ENCODE measurements at regions not wholly inside any gene's neighbourhood (a gene's known extent, or its start where the extent isn't known, plus 50 kb on each side); places are given as distances from the start of the nearest gene placed in this dataset.

DNA sequence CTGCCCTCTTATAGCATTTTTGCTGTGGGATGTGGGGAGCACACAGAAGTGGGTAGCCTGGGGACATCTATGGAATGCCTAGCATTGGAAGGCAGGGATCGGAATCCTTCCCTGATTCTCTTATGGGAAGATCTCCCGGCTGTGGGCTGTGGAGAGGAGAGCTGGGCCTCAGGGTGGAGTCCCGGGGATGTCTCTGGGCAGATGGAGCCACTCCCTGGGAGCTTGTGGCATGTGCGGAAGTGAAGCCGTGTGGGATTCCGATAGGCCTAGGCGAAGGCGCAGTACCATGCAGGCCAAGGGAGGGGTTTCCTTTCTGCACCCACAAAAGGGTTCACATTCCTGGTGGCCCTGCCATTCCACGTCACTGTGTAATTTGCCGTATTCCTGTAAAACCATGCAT is 87.9 kb downstream of the GLI2 start:
- no peak for TF ChIP-seq ZBTB7A (IDR thresholded peaks at IDR 0.05; ENCODE audit: low read depth)
- TF ChIP-seq, protein P1, sequence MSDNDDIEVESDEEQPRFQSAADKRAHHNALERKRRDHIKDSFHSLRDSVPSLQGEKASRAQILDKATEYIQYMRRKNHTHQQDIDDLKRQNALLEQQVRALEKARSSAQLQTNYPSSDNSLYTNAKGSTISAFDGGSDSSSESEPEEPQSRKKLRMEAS (IDR thresholded peaks at IDR 0.05) = no peak
- TF ChIP-seq CEBPB (IDR thresholded peaks at IDR 0.05) = no peak
- no peak for TF ChIP-seq FOXM1 (IDR thresholded peaks at IDR 0.05; ENCODE audit: borderline replicate concordance, low read depth)
- TF ChIP-seq YY1 (IDR thresholded peaks at IDR 0.05; ENCODE audit: low read depth) = no peak
- no peak for TF ChIP-seq EGR1 (IDR thresholded peaks at IDR 0.05)
- no peak for TF ChIP-seq EP300 (IDR thresholded peaks at IDR 0.05; ENCODE audit: borderline replicate concordance)
